Neural crest cell (in vitro differentiated cells): ENCODE measurements at regions not wholly inside any gene's neighbourhood (a gene's known extent, or its start where the extent isn't known, plus 50 kb on each side); places are given as distances from the start of the nearest gene placed in this dataset.
"Not testable (repeated sequence)": the region's sequence is repeated elsewhere in the genome, so short reads cannot be mapped to it uniquely, and the experiment has no call there.

Experiments used
- DNase-seq: peaks from one replicate; pipeline ENCODE4 v3.0.0; 2021; ENCODE audit warnings: low read depth, mixed read lengths, low spot score
- H3K27ac Mint-ChIP-seq: one replicate; pipeline ENCODE4 v1.8.0; 2021; ENCODE audit warnings: mild to moderate bottlenecking, mixed read lengths; ENCODE audit not compliant: unreplicated experiment
- H3K27me3 Mint-ChIP-seq: 2 replicates; pipeline ENCODE4 v1.8.0; 2021; ENCODE audit warnings: low read depth, mild to moderate bottlenecking, mixed read lengths
- H3K36me3 Mint-ChIP-seq: 2 replicates; pipeline ENCODE4 v1.8.0; 2021; ENCODE audit warnings: low read depth, mild to moderate bottlenecking, mixed read lengths
- H3K4me1 Mint-ChIP-seq: 2 replicates; pipeline ENCODE4 v1.8.0; 2021; ENCODE audit warnings: mixed read lengths
- H3K4me3 Mint-ChIP-seq: one replicate; pipeline ENCODE4 v1.8.0; 2021; ENCODE audit warnings: mild to moderate bottlenecking, mixed read lengths
- H3K9me3 Mint-ChIP-seq: 2 replicates; pipeline ENCODE4 v1.8.0; 2021; ENCODE audit warnings: mixed read lengths
- TF ChIP-seq, protein P1 (sequence below): fragments of 200-600 bp; sonication (generic); conservative IDR thresholded peaks from 2 replicates; pipeline ENCODE4 v1.5.0; 2021; ENCODE audit warnings: antibody characterized with exemption, mild to moderate bottlenecking

DNA sequence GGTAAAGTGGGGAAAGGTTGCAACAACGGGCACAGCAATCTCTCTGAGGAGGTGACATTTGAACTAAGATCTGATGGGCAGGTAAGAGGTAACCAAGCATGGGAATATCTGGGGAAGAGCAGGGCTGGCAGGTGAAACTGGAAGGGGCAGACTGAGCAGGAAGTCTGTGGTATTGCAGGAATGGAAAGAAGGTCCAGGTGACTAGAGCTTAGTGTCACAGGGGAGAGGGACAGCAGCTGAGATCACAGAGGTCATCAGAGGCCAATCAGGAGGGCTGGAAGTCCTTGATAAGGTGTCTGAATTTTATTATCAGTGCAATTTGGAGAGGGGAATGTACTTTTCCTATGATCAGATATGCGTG is 73.3 kb upstream of the DHX40 start:
- Mint-ChIP-seq H3K27ac (no peak overlapping the region), H3K4me3 (no peak overlapping the region), H3K9me3 (peaks cover 5% of the 10 kb centered on the region), H3K27me3 (peaks cover 9% of the 10 kb centered on the region), H3K4me1 (peaks cover 5% of the 10 kb centered on the region), H3K36me3 (peaks cover 4% of the 10 kb centered on the region)
- TF ChIP-seq, protein P1, sequence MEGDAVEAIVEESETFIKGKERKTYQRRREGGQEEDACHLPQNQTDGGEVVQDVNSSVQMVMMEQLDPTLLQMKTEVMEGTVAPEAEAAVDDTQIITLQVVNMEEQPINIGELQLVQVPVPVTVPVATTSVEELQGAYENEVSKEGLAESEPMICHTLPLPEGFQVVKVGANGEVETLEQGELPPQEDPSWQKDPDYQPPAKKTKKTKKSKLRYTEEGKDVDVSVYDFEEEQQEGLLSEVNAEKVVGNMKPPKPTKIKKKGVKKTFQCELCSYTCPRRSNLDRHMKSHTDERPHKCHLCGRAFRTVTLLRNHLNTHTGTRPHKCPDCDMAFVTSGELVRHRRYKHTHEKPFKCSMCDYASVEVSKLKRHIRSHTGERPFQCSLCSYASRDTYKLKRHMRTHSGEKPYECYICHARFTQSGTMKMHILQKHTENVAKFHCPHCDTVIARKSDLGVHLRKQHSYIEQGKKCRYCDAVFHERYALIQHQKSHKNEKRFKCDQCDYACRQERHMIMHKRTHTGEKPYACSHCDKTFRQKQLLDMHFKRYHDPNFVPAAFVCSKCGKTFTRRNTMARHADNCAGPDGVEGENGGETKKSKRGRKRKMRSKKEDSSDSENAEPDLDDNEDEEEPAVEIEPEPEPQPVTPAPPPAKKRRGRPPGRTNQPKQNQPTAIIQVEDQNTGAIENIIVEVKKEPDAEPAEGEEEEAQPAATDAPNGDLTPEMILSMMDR: no peak
- no peak for DNase-seq

- Mint-ChIP-seq H3K36me3 (peaks cover 4% of the 10 kb centered on the region), H3K4me1 (peaks cover 6% of the 10 kb centered on the region), H3K4me3 (no peak overlapping the region), H3K9me3 (peaks cover 5% of the 10 kb centered on the region), H3K27me3 (no peaks in the 10 kb centered on the region), H3K27ac (no peak overlapping the region)
- TF ChIP-seq, protein P1: no peak
- DNase-seq: no peak
These were observed 71.5 kb upstream of the DHX40 start for GRCh38 chr17:59493867-59494266.

- Mint-ChIP-seq H3K36me3 (peaks cover 4% of the 10 kb centered on the region), H3K9me3 (peaks cover 5% of the 10 kb centered on the region), H3K27me3 (no peaks in the 10 kb centered on the region), H3K4me3 (no peak overlapping the region), H3K4me1 (peaks cover 10% of the 10 kb centered on the region), H3K27ac (peak overlapping the region; percentile 7)
- DNase-seq: no peak
- TF ChIP-seq, protein P1: no peak
These were observed 70.5 kb upstream of the DHX40 start for GRCh38 chr17:59494757-59495368.

- H3K4me1 Mint-ChIP-seq: peaks cover 13% of the 10 kb centered on the region
- H3K27ac Mint-ChIP-seq: no peak overlapping the region
- DNase-seq: no peak
- H3K36me3 Mint-ChIP-seq: peaks cover 4% of the 10 kb centered on the region
- no peaks in the 10 kb centered on the region for H3K27me3 Mint-ChIP-seq
- peaks cover 5% of the 10 kb centered on the region for H3K9me3 Mint-ChIP-seq
- TF ChIP-seq, protein P1: no peak
- no peak overlapping the region for H3K4me3 Mint-ChIP-seq
These were observed 69.2 kb upstream of the DHX40 start for GRCh38 chr17:59496178-59496577.

DNA sequence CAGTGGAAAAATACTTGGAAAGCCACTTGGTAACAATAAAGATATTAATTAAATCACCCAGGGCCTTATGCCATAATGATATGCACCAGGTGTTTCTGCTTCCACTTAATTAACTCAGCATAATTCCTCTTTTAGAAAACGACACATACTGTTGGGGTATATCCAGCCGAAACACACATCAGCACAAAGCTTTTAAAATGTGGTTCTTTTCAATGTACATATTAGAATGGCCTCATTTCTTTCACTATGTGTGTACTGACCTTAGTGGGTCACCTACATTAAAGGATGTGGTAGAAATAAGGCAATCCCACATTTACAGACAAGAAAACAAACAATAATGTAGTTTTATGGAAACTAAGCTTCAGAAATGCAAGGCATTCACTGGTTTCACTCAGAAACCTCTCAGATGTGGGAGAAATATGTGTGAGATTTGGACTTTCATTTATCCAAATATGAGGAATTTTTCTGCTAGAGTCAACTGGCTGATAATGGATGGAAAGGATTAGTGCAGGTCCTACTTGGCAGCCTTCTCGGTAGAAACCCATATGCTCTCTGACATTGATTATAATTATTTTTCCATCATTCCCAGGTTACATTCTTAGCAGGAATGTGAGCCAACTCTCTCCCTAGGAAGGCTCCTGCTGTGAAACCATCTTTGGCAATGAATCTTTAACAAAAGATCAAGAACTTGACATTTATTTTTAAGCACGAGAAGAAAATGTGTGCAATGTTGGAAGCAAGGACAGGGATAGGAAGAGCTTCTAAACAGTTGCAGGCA is 66.7 kb upstream of the DHX40 start:
- TF ChIP-seq, protein P1: no peak
- Mint-ChIP-seq H3K9me3 (peaks cover 5% of the 10 kb centered on the region), H3K4me3 (no peak overlapping the region), H3K4me1 (peaks cover 13% of the 10 kb centered on the region), H3K36me3 (peaks cover 4% of the 10 kb centered on the region), H3K27ac (no peak overlapping the region), H3K27me3 (no peaks in the 10 kb centered on the region)
- DNase-seq: no peak

GRCh38 chr17:59500086-59500655 is 65.2 kb upstream of the DHX40 start:
- DNase-seq, H3K4me3 Mint-ChIP-seq, H3K9me3 Mint-ChIP-seq, H3K36me3 Mint-ChIP-seq, H3K4me1 Mint-ChIP-seq, H3K27ac Mint-ChIP-seq, H3K27me3 Mint-ChIP-seq: not testable (repeated sequence)
